ENCODE measurements at regions not wholly inside any gene's neighbourhood (a gene's known extent, or its start where the extent isn't known, plus 50 kb on each side); places are given as distances from the start of the nearest gene placed in this dataset.
A peak's percentile ranks its signal among the peaks of the same experiment; 100 is the strongest.

DNA sequence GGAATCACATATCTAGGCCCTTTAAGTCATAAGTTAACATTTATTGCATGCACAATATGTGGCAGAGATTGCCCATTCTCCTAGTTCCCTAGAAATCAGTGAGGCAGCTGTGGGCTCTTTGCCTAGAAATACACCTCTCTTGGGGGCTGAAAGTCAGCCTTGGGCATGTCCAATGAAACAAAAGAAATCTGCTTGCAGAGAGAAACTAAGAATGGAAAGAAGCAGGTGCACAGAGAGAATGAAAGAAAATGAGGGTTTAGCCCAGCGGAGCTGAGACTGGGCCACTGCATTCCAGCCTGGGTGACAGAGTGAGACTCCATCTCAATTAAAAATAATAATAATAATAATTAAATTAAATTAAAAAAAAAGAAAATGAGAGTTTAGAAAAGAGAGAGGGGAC lies 57.3 kb upstream of the DAB2 start:
- no peak for DNase-seq (ENCODE audit: low read depth)
- H3K4me3 ChIP-seq (ENCODE audit: low read length): no peak overlapping the region
- TF ChIP-seq, protein P1, sequence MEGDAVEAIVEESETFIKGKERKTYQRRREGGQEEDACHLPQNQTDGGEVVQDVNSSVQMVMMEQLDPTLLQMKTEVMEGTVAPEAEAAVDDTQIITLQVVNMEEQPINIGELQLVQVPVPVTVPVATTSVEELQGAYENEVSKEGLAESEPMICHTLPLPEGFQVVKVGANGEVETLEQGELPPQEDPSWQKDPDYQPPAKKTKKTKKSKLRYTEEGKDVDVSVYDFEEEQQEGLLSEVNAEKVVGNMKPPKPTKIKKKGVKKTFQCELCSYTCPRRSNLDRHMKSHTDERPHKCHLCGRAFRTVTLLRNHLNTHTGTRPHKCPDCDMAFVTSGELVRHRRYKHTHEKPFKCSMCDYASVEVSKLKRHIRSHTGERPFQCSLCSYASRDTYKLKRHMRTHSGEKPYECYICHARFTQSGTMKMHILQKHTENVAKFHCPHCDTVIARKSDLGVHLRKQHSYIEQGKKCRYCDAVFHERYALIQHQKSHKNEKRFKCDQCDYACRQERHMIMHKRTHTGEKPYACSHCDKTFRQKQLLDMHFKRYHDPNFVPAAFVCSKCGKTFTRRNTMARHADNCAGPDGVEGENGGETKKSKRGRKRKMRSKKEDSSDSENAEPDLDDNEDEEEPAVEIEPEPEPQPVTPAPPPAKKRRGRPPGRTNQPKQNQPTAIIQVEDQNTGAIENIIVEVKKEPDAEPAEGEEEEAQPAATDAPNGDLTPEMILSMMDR (IDR thresholded peaks at IDR 0.05; ENCODE audit: insufficient read depth, low read depth, low read length, missing control alignments): no peak

DNA sequence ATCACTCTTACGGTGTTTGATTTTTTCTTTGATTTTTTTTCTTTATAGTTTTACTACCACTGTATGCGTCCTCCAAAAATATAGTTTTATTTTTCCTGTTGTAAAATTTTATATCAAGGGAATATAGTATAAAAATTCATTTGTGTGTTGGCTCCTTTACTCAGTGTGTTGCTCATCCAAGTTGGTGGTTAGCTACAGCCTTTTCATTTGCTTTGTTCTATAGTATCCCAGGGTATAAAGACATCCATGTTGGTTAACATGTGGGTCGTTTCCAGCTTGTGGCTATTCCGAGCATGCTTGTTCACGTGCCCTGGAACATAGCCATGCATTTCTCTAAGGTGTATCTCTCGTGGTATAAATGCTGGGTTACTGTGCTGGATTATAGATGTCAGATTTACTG lies 54.8 kb upstream of the DAB2 start:
- H3K4me3 ChIP-seq (ENCODE audit: low read length): no peak overlapping the region
- TF ChIP-seq, protein P1 (IDR thresholded peaks at IDR 0.05; ENCODE audit: insufficient read depth, low read depth, low read length, missing control alignments): no peak
- no peak for DNase-seq (ENCODE audit: low read depth)

DNA sequence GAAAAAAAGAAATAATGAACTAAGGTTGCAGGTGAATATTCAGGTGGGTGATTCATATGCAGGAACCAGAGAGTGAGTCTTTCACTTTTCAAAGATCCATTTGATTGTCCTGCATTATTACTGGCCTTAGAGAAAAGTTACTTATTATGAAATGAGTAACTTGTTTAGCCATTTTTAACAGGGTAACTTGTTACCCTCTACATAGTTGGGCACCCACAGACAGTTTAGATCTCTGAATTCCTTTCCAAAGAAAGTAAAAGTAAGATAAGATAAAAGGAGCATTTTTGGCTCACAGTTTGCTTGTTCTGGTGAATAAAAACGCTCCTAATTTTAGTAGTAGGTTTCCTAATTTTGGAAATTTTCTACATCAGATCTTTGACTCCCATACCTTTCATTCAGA lies 54.1 kb upstream of the DAB2 start:
- TF ChIP-seq, protein P1 (IDR thresholded peaks at IDR 0.05; ENCODE audit: insufficient read depth, low read depth, low read length, missing control alignments): no peak
- no peak overlapping the region for H3K4me3 ChIP-seq (ENCODE audit: low read length)
- no peak for DNase-seq (ENCODE audit: low read depth)

DNA sequence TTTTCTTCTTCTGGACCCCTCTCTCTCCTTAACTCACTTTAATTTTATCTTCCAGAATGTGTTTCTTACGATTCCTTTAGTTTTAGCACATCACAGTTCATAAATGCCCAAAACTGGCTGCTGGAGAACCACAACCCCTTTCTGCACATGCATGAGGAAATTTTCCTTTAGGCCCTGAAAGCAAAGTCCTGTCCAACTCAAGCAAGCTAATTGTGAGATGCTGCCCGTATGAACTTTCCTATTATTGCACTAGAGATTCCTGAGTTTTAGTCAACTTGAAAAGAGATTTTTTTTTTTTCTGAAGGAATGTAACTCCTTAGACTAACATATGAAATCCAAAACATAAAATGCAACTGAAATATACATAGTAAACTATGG lies 52.1 kb upstream of the DAB2 start:
- no peak overlapping the region for H3K4me3 ChIP-seq (ENCODE audit: low read length)
- TF ChIP-seq, protein P1 (IDR thresholded peaks at IDR 0.05; ENCODE audit: insufficient read depth, low read depth, low read length, missing control alignments): no peak
- DNase-seq (ENCODE audit: low read depth): no peak

DNA sequence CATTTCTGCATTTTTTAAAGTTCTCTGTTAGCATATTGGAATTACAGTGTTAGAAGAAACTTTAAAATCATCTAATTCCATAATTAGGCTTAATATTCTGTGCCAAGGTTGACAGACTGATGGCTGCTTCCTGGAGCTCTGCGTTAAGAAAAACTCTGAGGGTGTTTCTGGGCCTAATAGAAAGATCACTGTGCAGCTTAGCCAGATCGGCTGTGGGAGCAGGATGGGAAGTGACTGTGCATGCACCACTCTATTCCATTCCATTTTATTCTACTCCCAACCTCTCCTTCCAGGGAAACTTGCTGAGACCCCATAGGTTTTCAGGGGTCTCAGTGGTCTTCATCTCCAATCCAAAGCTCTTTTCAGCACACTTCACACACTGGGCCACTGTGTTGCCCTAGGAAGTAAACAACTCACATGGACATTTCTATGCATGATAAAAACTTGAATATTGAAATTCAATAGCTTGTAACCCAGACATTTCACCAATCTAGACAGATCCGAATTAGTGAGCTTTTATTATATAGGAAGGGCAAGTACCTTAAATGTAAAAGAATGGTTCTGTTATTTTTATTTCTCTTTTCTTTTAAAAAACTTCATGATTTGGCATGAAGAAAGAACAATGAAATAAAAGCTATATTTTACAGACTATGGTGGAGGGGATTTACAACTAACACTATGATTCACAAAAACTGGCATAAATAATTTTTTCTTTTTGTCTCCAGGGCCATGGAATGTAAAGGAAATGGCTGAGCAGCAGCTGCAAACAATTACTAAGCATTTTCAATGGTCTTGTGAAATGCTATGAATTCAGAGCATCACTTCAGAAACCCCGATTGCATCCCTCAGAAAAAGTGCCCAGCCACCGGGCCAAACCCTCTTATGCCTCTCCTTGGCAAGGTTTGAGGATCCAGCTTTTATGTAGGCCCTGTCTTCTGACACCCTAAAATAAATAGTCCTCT lies 51.4 kb upstream of the DAB2 start:
- no peak overlapping the region for H3K4me3 ChIP-seq (ENCODE audit: low read length)
- peak; percentile 19 for DNase-seq (ENCODE audit: low read depth)
- TF ChIP-seq, protein P1 (IDR thresholded peaks at IDR 0.05; ENCODE audit: insufficient read depth, low read depth, low read length, missing control alignments): no peak

DNA sequence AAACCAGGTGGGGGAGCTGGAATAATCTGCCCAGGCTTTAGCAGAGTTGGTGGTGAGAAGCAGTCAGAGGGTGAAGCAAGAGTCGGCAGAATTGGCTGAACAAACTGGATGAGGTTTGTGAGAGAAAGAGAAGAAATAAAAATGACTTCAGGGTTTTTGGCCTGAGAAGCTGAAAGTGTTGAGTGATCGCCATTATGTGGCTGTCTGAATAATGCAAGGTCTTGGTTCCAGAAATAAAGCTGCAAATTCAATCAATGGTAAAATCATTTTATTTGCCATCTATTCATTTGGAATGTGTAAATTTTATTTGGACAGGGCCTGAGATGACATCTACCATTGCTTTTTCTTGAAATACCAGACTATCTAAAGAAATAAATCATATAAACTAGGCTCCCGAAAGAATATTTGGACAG lies 50.4 kb upstream of the DAB2 start:
- TF ChIP-seq, protein P1 (IDR thresholded peaks at IDR 0.05; ENCODE audit: insufficient read depth, low read depth, low read length, missing control alignments): no peak
- DNase-seq (ENCODE audit: low read depth): no peak
- no peak overlapping the region for H3K4me3 ChIP-seq (ENCODE audit: low read length)
